GM21515 (cell line): ENCODE measurements at regions not wholly inside any gene's neighbourhood (a gene's known extent, or its start where the extent isn't known, plus 50 kb on each side); places are given as distances from the start of the nearest gene placed in this dataset.

Source experiments
- ATAC-seq: cut with Tn5 transposase; IDR thresholded peaks from one replicate; pipeline ENCODE4 v1.9.1; 2021; ENCODE audit not compliant: unreplicated experiment

GRCh38 chr13:94968757-94969086 lies 256.4 kb upstream of the SOX21 start:
- ATAC-seq, result no peak

GRCh38 chr13:94968040-94968756 lies 255.9 kb upstream of the SOX21 start:
- ATAC-seq, result no peak

- ATAC-seq, result no peak
Measured at GRCh38 chr13:94967183-94968039, 255.1 kb upstream of the SOX21 start.

- ATAC-seq, result no peak
Measured at GRCh38 chr13:94966422-94966955, 254.1 kb upstream of the SOX21 start.

- no peak for ATAC-seq
Measured at GRCh38 chr13:94959626-94960025, 247.3 kb upstream of the SOX21 start.

- no peak for ATAC-seq
Measured at GRCh38 chr13:94956417-94957110, 244.2 kb upstream of the SOX21 start.

- no peak for ATAC-seq
Measured at GRCh38 chr13:94952787-94953186, 240.4 kb upstream of the SOX21 start.

GRCh38 chr13:94950303-94950702 lies 238.0 kb upstream of the SOX21 start:
- ATAC-seq, result no peak

GRCh38 chr13:94947965-94948371 lies 235.6 kb upstream of the SOX21 start:
- ATAC-seq, result no peak

- ATAC-seq, result no peak
Measured at GRCh38 chr13:94947392-94947791, 235.0 kb upstream of the SOX21 start.

- ATAC-seq, result no peak
Measured at GRCh38 chr13:94946039-94946438, 233.7 kb upstream of the SOX21 start.

- ATAC-seq, result no peak
Measured at GRCh38 chr13:94938124-94938523, 225.8 kb upstream of the SOX21 start.

GRCh38 chr13:94936633-94937032 lies 224.3 kb upstream of the SOX21 start:
- no peak for ATAC-seq

- ATAC-seq, result no peak
Measured at GRCh38 chr13:94933936-94934335, 221.6 kb upstream of the SOX21 start.

GRCh38 chr13:94933230-94933751 lies 220.9 kb upstream of the SOX21 start:
- no peak for ATAC-seq

GRCh38 chr13:94928127-94928775 lies 215.9 kb upstream of the SOX21 start:
- ATAC-seq, result no peak

GRCh38 chr13:94925263-94925662 lies 212.9 kb upstream of the SOX21 start:
- no peak for ATAC-seq

- ATAC-seq, result no peak
Measured at GRCh38 chr13:94921181-94921580, 208.8 kb upstream of the SOX21 start.

- no peak for ATAC-seq
Measured at GRCh38 chr13:94920578-94920977, 208.2 kb upstream of the SOX21 start.

- no peak for ATAC-seq
Measured at GRCh38 chr13:94917824-94918223, 205.5 kb upstream of the SOX21 start.

- ATAC-seq, result no peak
Measured at GRCh38 chr13:94914895-94915294, 202.6 kb upstream of the SOX21 start.
